HFF-Myc (cell line): ENCODE measurements at regions not wholly inside any gene's neighbourhood (a gene's known extent, or its start where the extent isn't known, plus 50 kb on each side); places are given as distances from the start of the nearest gene placed in this dataset.

Experiments used
- DNase-seq: peaks from one replicate; pipeline ENCODE4 v3.0.0-alpha.2; 2011; ENCODE audit warnings: low read depth; ENCODE audit errors: extremely low read depth
- H3K4me3 ChIP-seq: replicated peaks from 2 replicates; pipeline ENCODE4 v1.5.1; 2011; ENCODE audit warnings: low read depth, mild to moderate bottlenecking, control low read depth, low read length
- CTCF ChIP-seq: IDR thresholded peaks from 2 replicates; pipeline ENCODE4 v1.5.1; 2012; ENCODE audit warnings: mild to moderate bottlenecking, low read depth, low read length, control low read depth; ENCODE audit errors: missing control alignments

GRCh38 chr9:13762209-13762608 is 482.7 kb upstream of the MPDZ start:
- H3K4me3 ChIP-seq: no peak overlapping the region
- DNase-seq: no peak
- TF ChIP-seq CTCF: no peak

- TF ChIP-seq CTCF: no peak
- H3K4me3 ChIP-seq: no peak overlapping the region
- DNase-seq: no peak
Measured at GRCh38 chr9:13759551-13759950, 480.1 kb upstream of the MPDZ start.

GRCh38 chr9:13758936-13759335 is 479.4 kb upstream of the MPDZ start:
- no peak overlapping the region for H3K4me3 ChIP-seq
- TF ChIP-seq CTCF: no peak
- no peak for DNase-seq

- no peak for DNase-seq
- no peak for TF ChIP-seq CTCF
- H3K4me3 ChIP-seq: no peak overlapping the region
Measured at GRCh38 chr9:13756943-13757342, 477.5 kb upstream of the MPDZ start.

GRCh38 chr9:13755551-13755950 is 476.1 kb upstream of the MPDZ start:
- no peak for DNase-seq
- H3K4me3 ChIP-seq: no peak overlapping the region
- TF ChIP-seq CTCF: no peak

- no peak overlapping the region for H3K4me3 ChIP-seq
- TF ChIP-seq CTCF: no peak
- DNase-seq: no peak
Measured at GRCh38 chr9:13750639-13751038, 471.1 kb upstream of the MPDZ start.

- TF ChIP-seq CTCF: no peak
- H3K4me3 ChIP-seq: no peak overlapping the region
- DNase-seq: no peak
Measured at GRCh38 chr9:13750061-13750460, 470.6 kb upstream of the MPDZ start.
